ENCODE measurements at regions not wholly inside any gene's neighbourhood (a gene's known extent, or its start where the extent isn't known, plus 50 kb on each side); places are given as distances from the start of the nearest gene placed in this dataset.
"Not testable (repeated sequence)": the region's sequence is repeated elsewhere in the genome, so short reads cannot be mapped to it uniquely, and the experiment has no call there.

DNA sequence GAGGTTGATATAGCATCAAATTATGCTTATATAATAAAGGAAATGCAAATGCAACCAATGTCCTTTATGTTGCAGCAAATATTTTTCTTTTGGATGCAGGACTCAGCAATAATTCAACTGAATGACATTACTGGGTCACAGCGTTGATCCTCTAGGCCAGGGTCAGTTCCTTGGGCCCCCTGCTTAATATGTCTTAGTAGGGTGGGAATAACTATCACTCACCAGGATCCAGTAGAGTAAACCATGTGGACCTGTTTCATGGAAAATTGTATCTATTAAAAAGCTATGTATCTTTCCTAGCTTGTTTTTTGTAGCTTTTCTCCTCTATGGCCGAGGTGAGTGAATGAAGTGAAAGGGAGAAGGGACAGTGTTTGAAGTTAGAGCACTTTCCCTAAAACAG lies 161.5 kb upstream of the SSTR1 start:
- H3K27me3 ChIP-seq (replicated peaks): no peaks in the 10 kb centered on the region
- no peak overlapping the region for H3K27ac ChIP-seq
- H3K9me3 ChIP-seq (replicated peaks): no peaks in the 10 kb centered on the region
- no peak for DNase-seq (ENCODE audit: low read depth in 1 of 2, low spot score in 2 of 2)
- H3K4me3 ChIP-seq: no peak overlapping the region
- H3K36me3 ChIP-seq: no peaks in the 10 kb centered on the region
- H3K4me1 ChIP-seq (replicated peaks): no peaks in the 10 kb centered on the region

GRCh38 chr14:38047195-38047902 lies 160.4 kb upstream of the SSTR1 start:
- no peak for DNase-seq (ENCODE audit: low read depth in 1 of 2, low spot score in 2 of 2)
- Histone ChIP-seq H3K36me3 (no peaks in the 10 kb centered on the region), H3K27ac (no peak overlapping the region), H3K9me3 (replicated peaks) (no peaks in the 10 kb centered on the region), H3K4me3 (no peak overlapping the region), H3K4me1 (replicated peaks) (no peaks in the 10 kb centered on the region), H3K27me3 (replicated peaks) (no peaks in the 10 kb centered on the region)

- no peak overlapping the region for H3K27ac ChIP-seq
- no peak overlapping the region for H3K4me3 ChIP-seq
- H3K27me3 ChIP-seq (replicated peaks): no peaks in the 10 kb centered on the region
- no peaks in the 10 kb centered on the region for H3K4me1 ChIP-seq (replicated peaks)
- no peaks in the 10 kb centered on the region for H3K9me3 ChIP-seq (replicated peaks)
- DNase-seq (ENCODE audit: low read depth in 1 of 2, low spot score in 2 of 2): no peak
- no peaks in the 10 kb centered on the region for H3K36me3 ChIP-seq
These were observed 154.0 kb upstream of the SSTR1 start for GRCh38 chr14:38053666-38054065.

GRCh38 chr14:38056270-38056669 lies 151.4 kb upstream of the SSTR1 start:
- Histone ChIP-seq H3K27me3 (replicated peaks) (no peaks in the 10 kb centered on the region), H3K4me3 (no peak overlapping the region), H3K27ac (no peak overlapping the region), H3K36me3 (no peaks in the 10 kb centered on the region), H3K9me3 (replicated peaks) (no peaks in the 10 kb centered on the region), H3K4me1 (replicated peaks) (no peaks in the 10 kb centered on the region)
- DNase-seq (ENCODE audit: low read depth in 1 of 2, low spot score in 2 of 2): no peak

- DNase-seq (ENCODE audit: low read depth in 1 of 2, low spot score in 2 of 2); H3K9me3 ChIP-seq (replicated peaks); H3K4me3 ChIP-seq; H3K27ac ChIP-seq; H3K27me3 ChIP-seq (replicated peaks); H3K36me3 ChIP-seq; H3K4me1 ChIP-seq (replicated peaks): not testable (repeated sequence)
These were observed 145.5 kb upstream of the SSTR1 start for GRCh38 chr14:38062223-38062622.

GRCh38 chr14:38063711-38064320 lies 143.9 kb upstream of the SSTR1 start:
- H3K4me3 ChIP-seq: no peak overlapping the region
- H3K27me3 ChIP-seq (replicated peaks): no peaks in the 10 kb centered on the region
- no peaks in the 10 kb centered on the region; the same call in 1 of the 2 replicates for H3K9me3 ChIP-seq (replicated peaks)
- no peak overlapping the region for H3K27ac ChIP-seq
- H3K4me1 ChIP-seq (replicated peaks): no peaks in the 10 kb centered on the region
- H3K36me3 ChIP-seq: no peaks in the 10 kb centered on the region
- no peak for DNase-seq (ENCODE audit: low read depth in 1 of 2, low spot score in 2 of 2)

GRCh38 chr14:38065106-38065762 lies 142.5 kb upstream of the SSTR1 start:
- H3K4me1 ChIP-seq (replicated peaks): no peaks in the 10 kb centered on the region
- no peak overlapping the region for H3K27ac ChIP-seq
- H3K4me3 ChIP-seq: no peak overlapping the region
- H3K27me3 ChIP-seq (replicated peaks): no peaks in the 10 kb centered on the region
- DNase-seq (ENCODE audit: low read depth in 1 of 2, low spot score in 2 of 2): no peak
- no peaks in the 10 kb centered on the region; the same call in 1 of the 2 replicates for H3K9me3 ChIP-seq (replicated peaks)
- no peaks in the 10 kb centered on the region for H3K36me3 ChIP-seq

- no peak for DNase-seq (ENCODE audit: low read depth in 1 of 2, low spot score in 2 of 2)
- H3K9me3 ChIP-seq (replicated peaks): no peaks in the 10 kb centered on the region
- H3K4me3 ChIP-seq: no peak overlapping the region
- no peaks in the 10 kb centered on the region for H3K36me3 ChIP-seq
- H3K27ac ChIP-seq: no peak overlapping the region
- H3K4me1 ChIP-seq (replicated peaks): no peaks in the 10 kb centered on the region
- no peaks in the 10 kb centered on the region for H3K27me3 ChIP-seq (replicated peaks)
These were observed 137.6 kb upstream of the SSTR1 start for GRCh38 chr14:38070061-38070588.

DNA sequence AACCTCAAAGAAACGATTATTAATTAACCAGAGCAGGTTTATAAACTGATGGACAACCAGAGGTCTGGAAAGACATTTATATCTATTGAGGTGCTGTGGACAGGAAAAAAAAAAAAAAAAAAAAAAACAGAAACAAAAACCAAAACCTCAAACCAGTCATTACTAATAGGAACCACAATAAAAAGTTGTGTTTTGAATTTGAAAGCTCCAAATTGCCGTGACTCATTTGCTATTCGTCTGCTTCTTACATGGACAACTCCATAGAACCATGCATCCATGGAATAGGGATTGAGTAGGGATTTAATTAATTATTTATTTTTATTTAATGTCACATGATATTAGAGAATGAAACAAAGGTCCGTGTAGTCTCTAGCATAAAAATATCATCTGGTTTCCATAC lies 134.1 kb upstream of the SSTR1 start:
- Histone ChIP-seq H3K36me3 (no peaks in the 10 kb centered on the region), H3K4me3 (no peak overlapping the region), H3K27ac (no peak overlapping the region), H3K4me1 (replicated peaks) (no peaks in the 10 kb centered on the region), H3K27me3 (replicated peaks) (no peaks in the 10 kb centered on the region), H3K9me3 (replicated peaks) (no peaks in the 10 kb centered on the region)
- DNase-seq (ENCODE audit: low read depth in 1 of 2, low spot score in 2 of 2): no peak

GRCh38 chr14:38074081-38074480 lies 133.6 kb upstream of the SSTR1 start:
- H3K4me3 ChIP-seq: no peak overlapping the region
- no peaks in the 10 kb centered on the region for H3K36me3 ChIP-seq
- no peaks in the 10 kb centered on the region for H3K9me3 ChIP-seq (replicated peaks)
- H3K4me1 ChIP-seq (replicated peaks): no peaks in the 10 kb centered on the region
- H3K27me3 ChIP-seq (replicated peaks): no peaks in the 10 kb centered on the region
- no peak for DNase-seq (ENCODE audit: low read depth in 1 of 2, low spot score in 2 of 2)
- no peak overlapping the region for H3K27ac ChIP-seq

GRCh38 chr14:38074754-38075153 lies 132.9 kb upstream of the SSTR1 start:
- Histone ChIP-seq H3K36me3 (no peaks in the 10 kb centered on the region), H3K4me3 (no peak overlapping the region), H3K9me3 (replicated peaks) (no peaks in the 10 kb centered on the region), H3K27ac (no peak overlapping the region), H3K27me3 (replicated peaks) (no peaks in the 10 kb centered on the region), H3K4me1 (replicated peaks) (no peaks in the 10 kb centered on the region)
- DNase-seq (ENCODE audit: low read depth in 1 of 2, low spot score in 2 of 2): no peak

- Histone ChIP-seq H3K36me3 (no peaks in the 10 kb centered on the region), H3K4me3 (no peak overlapping the region), H3K4me1 (replicated peaks) (no peaks in the 10 kb centered on the region), H3K27ac (no peak overlapping the region), H3K9me3 (replicated peaks) (no peaks in the 10 kb centered on the region), H3K27me3 (replicated peaks) (no peaks in the 10 kb centered on the region)
- DNase-seq (ENCODE audit: low read depth in 1 of 2, low spot score in 2 of 2): no peak
These were observed 129.3 kb upstream of the SSTR1 start for GRCh38 chr14:38078393-38078792.

DNA sequence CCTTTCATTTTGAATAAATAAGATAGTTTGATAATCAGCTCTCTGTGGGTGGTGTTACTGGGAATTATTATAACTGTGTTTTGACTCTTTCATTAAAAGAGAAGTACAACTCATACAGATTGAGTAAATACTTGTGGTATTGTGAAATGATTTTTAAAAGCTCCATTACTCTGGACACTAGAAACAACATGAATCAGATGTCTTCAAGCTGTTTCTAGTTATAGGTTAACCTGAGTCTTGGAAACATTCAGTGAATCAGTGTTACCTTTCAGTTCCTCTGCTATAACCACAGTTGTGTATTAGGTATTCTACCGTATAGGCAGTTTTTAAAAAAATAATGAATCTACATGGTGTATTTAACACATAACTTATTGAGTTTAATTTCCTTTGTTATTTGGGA lies 128.4 kb upstream of the SSTR1 start:
- H3K4me3 ChIP-seq: no peak overlapping the region
- no peaks in the 10 kb centered on the region for H3K36me3 ChIP-seq
- no peak overlapping the region for H3K27ac ChIP-seq
- H3K27me3 ChIP-seq (replicated peaks): no peaks in the 10 kb centered on the region
- DNase-seq (ENCODE audit: low read depth in 1 of 2, low spot score in 2 of 2): no peak
- H3K4me1 ChIP-seq (replicated peaks): no peaks in the 10 kb centered on the region
- H3K9me3 ChIP-seq (replicated peaks): no peaks in the 10 kb centered on the region

GRCh38 chr14:38079886-38080285 lies 127.8 kb upstream of the SSTR1 start:
- Histone ChIP-seq H3K36me3 (no peaks in the 10 kb centered on the region), H3K4me3 (no peak overlapping the region), H3K9me3 (replicated peaks) (no peaks in the 10 kb centered on the region), H3K27me3 (replicated peaks) (no peaks in the 10 kb centered on the region), H3K27ac (no peak overlapping the region), H3K4me1 (replicated peaks) (no peaks in the 10 kb centered on the region)
- no peak for DNase-seq (ENCODE audit: low read depth in 1 of 2, low spot score in 2 of 2)

Measured in SJSA1 (cell line).